ENCODE measurements at regions not wholly inside any gene's neighbourhood (a gene's known extent, or its start where the extent isn't known, plus 50 kb on each side); places are given as distances from the start of the nearest gene placed in this dataset.

DNA sequence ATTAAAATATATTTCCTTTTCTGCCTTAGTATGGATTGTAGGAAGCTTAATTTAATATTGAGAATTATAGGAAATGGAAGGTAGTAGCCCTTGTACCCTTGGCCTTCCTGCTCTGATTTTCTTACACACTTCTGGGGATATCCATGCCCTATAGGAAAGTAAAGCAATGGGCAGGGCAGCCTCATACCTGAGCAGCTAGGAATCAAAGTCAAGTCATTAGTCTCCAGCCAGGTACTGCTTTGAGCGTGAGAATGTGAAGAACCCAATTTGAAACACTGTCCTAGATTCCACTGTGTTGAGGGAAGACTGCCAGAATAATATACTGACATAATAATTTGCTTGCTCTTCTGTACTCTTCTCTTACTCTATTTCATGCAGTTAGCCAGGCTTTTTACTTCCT, 51.0 kb upstream of the L3MBTL3 start:
- no peaks in the 10 kb centered on the region for H3K36me3 Mint-ChIP-seq

DNA sequence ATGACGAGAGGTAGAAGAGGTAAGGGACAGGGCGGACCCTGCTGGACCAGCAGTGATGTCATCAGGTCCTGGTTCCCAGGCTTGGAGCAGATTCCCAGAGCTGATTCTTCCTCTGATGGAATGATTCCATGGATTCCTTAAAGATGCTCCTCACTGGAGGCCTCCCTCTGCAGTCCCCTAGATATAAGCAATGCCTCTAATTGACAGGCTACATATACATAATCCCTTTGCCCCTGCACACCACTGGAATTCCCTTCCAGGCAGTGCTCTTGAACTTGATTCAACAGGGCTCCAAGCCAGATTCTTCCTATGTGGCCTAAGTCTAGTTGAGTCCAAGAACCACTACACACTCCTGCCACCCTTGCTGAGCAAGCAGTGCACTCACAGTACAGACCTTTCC, 52.3 kb upstream of the L3MBTL3 start:
- no peak overlapping the region for H3K27ac ChIP-seq (ENCODE audit: insufficient read depth, low read length, poor library complexity, severe bottlenecking)
- Mint-ChIP-seq H3K9me3 (peaks cover 0 to 11% (median 2%) of the 10 kb centered on the region in 7 donors), H3K27me3 (peaks cover 31% of the 10 kb centered on the region), H3K4me3 (no peak overlapping the region), H3K27ac (no peak overlapping the region), H3K36me3 (no peaks in the 10 kb centered on the region), H3K4me1 (no peaks in the 10 kb centered on the region)
- H3K4me3 ChIP-seq (ENCODE audit: low read depth, low read length), result no peak overlapping the region
- H3K27me3 ChIP-seq (ENCODE audit: control insufficient read depth, insufficient read depth, low read length), result peaks cover 15% of the 10 kb centered on the region
- peaks cover 0 to 2% of the 10 kb centered on the region in 2 experiments for H3K9me3 ChIP-seq (ENCODE audit: control insufficient read depth in 2 of 2, low read length in 2 of 2)
- ATAC-seq (ENCODE audit: low read depth in 2 of 2) (no peak), DNase-seq (no peak)
- no peaks in the 10 kb centered on the region for H3K4me1 ChIP-seq (ENCODE audit: control insufficient read depth, insufficient read depth, low read length, poor library complexity, severe bottlenecking)
- no peaks in the 10 kb centered on the region for H3K36me3 ChIP-seq (ENCODE audit: control insufficient read depth, insufficient read depth, low read length)

More for the DNA sequence above, 51.0 kb upstream of the L3MBTL3 start:
- no peak overlapping the region for H3K4me3 Mint-ChIP-seq
- ATAC-seq (ENCODE audit: low read depth in 2 of 2) (no peak), DNase-seq (no peak)
- Histone ChIP-seq H3K27me3 (ENCODE audit: control insufficient read depth, insufficient read depth, low read length) (peaks cover 15% of the 10 kb centered on the region), H3K9me3 (ENCODE audit: control insufficient read depth in 2 of 2, low read length in 2 of 2) (peaks cover 0 to 2% of the 10 kb centered on the region in 2 experiments), H3K36me3 (ENCODE audit: control insufficient read depth, insufficient read depth, low read length) (no peaks in the 10 kb centered on the region), H3K4me1 (ENCODE audit: control insufficient read depth, insufficient read depth, low read length, poor library complexity, severe bottlenecking) (no peaks in the 10 kb centered on the region), H3K4me3 (ENCODE audit: low read depth, low read length) (no peak overlapping the region), H3K27ac (ENCODE audit: insufficient read depth, low read length, poor library complexity, severe bottlenecking) (no peak overlapping the region)
- H3K27me3 Mint-ChIP-seq, result peaks cover 38% of the 10 kb centered on the region
- H3K27ac Mint-ChIP-seq, result no peak overlapping the region
- H3K4me1 Mint-ChIP-seq, result no peaks in the 10 kb centered on the region
- peaks cover 0 to 12% (median 2%) of the 10 kb centered on the region in 7 donors for H3K9me3 Mint-ChIP-seq

GRCh38 chr6:129965096-129965495, 53.3 kb upstream of the L3MBTL3 start:
- peaks cover 0 to 7% (median 0%) of the 10 kb centered on the region in 7 donors for H3K9me3 Mint-ChIP-seq
- no peaks in the 10 kb centered on the region for H3K36me3 Mint-ChIP-seq
- no peaks in the 10 kb centered on the region for H3K4me1 Mint-ChIP-seq
- H3K27ac ChIP-seq (ENCODE audit: insufficient read depth, low read length, poor library complexity, severe bottlenecking), result no peak overlapping the region
- H3K27me3 Mint-ChIP-seq, result peaks cover 31% of the 10 kb centered on the region
- H3K4me3 ChIP-seq (ENCODE audit: low read depth, low read length), result no peak overlapping the region
- H3K4me3 Mint-ChIP-seq, result no peak overlapping the region
- no peak for ATAC-seq (ENCODE audit: low read depth in 2 of 2)
- H3K27me3 ChIP-seq (ENCODE audit: control insufficient read depth, insufficient read depth, low read length), result peaks cover 8% of the 10 kb centered on the region
- H3K4me1 ChIP-seq (ENCODE audit: control insufficient read depth, insufficient read depth, low read length, poor library complexity, severe bottlenecking), result no peaks in the 10 kb centered on the region
- H3K27ac Mint-ChIP-seq, result no peak overlapping the region
- no peak for DNase-seq
- H3K9me3 ChIP-seq (ENCODE audit: control insufficient read depth in 2 of 2, low read length in 2 of 2), result peaks cover 0 to 2% of the 10 kb centered on the region in 2 experiments
- H3K36me3 ChIP-seq (ENCODE audit: control insufficient read depth, insufficient read depth, low read length), result no peaks in the 10 kb centered on the region

- H3K27me3 ChIP-seq (ENCODE audit: control insufficient read depth, insufficient read depth, low read length), result no peaks in the 10 kb centered on the region
- no peak overlapping the region for H3K4me3 Mint-ChIP-seq
- ATAC-seq (ENCODE audit: low read depth in 2 of 2) (no peak), DNase-seq (no peak)
- H3K9me3 Mint-ChIP-seq, result peaks cover 0 to 7% (median 0%) of the 10 kb centered on the region in 7 donors
- H3K27me3 Mint-ChIP-seq, result peaks cover 17% of the 10 kb centered on the region
- H3K4me1 Mint-ChIP-seq, result no peaks in the 10 kb centered on the region
- H3K27ac Mint-ChIP-seq, result no peak overlapping the region
- H3K27ac ChIP-seq (ENCODE audit: insufficient read depth, low read length, poor library complexity, severe bottlenecking), result no peak overlapping the region
- H3K36me3 Mint-ChIP-seq, result no peaks in the 10 kb centered on the region
- H3K4me3 ChIP-seq (ENCODE audit: low read depth, low read length), result no peak overlapping the region
- H3K36me3 ChIP-seq (ENCODE audit: control insufficient read depth, insufficient read depth, low read length), result no peaks in the 10 kb centered on the region
- peaks cover 0 to 2% of the 10 kb centered on the region in 2 experiments for H3K9me3 ChIP-seq (ENCODE audit: control insufficient read depth in 2 of 2, low read length in 2 of 2)
- no peaks in the 10 kb centered on the region for H3K4me1 ChIP-seq (ENCODE audit: control insufficient read depth, insufficient read depth, low read length, poor library complexity, severe bottlenecking)
Observed at GRCh38 chr6:129959358-129959930, 58.9 kb upstream of the L3MBTL3 start.

DNA sequence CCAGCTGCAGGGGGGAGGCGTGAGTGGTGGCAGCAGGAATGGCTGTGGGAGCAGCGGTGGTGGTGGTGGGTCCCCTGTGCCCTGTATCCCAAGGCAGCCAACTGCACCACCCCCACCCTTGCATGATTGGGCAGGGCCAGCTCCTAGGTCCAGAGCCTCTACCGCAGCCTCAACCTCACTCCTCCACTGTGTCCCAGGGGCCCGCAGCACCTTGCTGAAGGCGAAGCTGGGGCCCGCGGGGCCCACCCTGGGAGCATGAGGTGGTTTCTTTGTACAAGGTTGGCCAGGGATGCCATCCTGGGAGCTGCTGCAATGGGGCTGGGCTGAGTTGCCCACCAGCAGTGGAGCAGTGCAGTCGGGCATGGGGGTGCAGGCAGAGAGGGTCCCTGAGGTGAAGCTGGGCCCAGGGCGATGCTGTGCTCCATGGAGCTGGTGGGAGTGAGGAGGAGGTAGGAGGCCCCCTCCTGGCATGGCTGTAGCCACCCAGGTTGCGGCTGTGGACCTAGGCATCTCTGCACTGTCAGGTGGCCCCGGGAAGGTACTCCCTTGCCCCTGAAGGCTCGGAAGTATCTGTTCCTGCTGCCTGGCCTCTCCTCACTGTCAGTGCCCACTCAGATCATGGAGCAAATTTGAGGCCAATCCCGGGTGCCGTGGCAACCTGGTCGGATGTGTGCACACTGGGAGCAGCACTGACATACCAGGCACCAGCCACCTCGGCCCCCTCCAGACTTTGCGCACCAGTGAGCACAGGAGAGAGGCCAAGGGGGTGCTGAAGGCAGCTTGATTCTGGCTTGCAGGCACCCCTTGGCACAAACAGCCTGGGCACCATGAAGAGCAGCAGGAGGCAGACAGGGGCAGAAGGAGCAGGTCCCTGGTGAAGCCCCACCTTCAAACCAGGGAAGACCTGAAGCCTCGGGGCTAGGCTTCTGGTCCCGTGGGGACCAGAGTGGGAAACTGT, 60.2 kb upstream of the L3MBTL3 start:
- DNase-seq, result no peak
- no peak overlapping the region for H3K27ac Mint-ChIP-seq
- H3K27me3 Mint-ChIP-seq, result peaks cover 5% of the 10 kb centered on the region
- Histone ChIP-seq H3K27ac (ENCODE audit: insufficient read depth, low read length, poor library complexity, severe bottlenecking) (no peak overlapping the region), H3K36me3 (ENCODE audit: control insufficient read depth, insufficient read depth, low read length) (no peaks in the 10 kb centered on the region), H3K4me1 (ENCODE audit: control insufficient read depth, insufficient read depth, low read length, poor library complexity, severe bottlenecking) (no peaks in the 10 kb centered on the region), H3K9me3 (ENCODE audit: control insufficient read depth in 2 of 2, low read length in 2 of 2) (no peaks in the 10 kb centered on the region), H3K27me3 (ENCODE audit: control insufficient read depth, insufficient read depth, low read length) (no peaks in the 10 kb centered on the region), H3K4me3 (ENCODE audit: low read depth, low read length) (no peak overlapping the region)
- H3K4me1 Mint-ChIP-seq, result no peaks in the 10 kb centered on the region
- H3K4me3 Mint-ChIP-seq, result no peak overlapping the region
- no peak for ATAC-seq (ENCODE audit: low read depth in 2 of 2)
- H3K9me3 Mint-ChIP-seq, result peaks cover 0 to under 1% (median 0%) of the 10 kb centered on the region in 7 donors
- no peaks in the 10 kb centered on the region for H3K36me3 Mint-ChIP-seq

- no peaks in the 10 kb centered on the region for H3K9me3 ChIP-seq (ENCODE audit: control insufficient read depth in 2 of 2, low read length in 2 of 2)
- H3K4me3 Mint-ChIP-seq, result no peak overlapping the region
- DNase-seq (no peak), ATAC-seq (ENCODE audit: low read depth in 2 of 2) (no peak)
- no peaks in the 10 kb centered on the region for H3K9me3 Mint-ChIP-seq
- H3K4me3 ChIP-seq (ENCODE audit: low read depth, low read length), result no peak overlapping the region
- H3K36me3 ChIP-seq (ENCODE audit: control insufficient read depth, insufficient read depth, low read length), result no peaks in the 10 kb centered on the region
- no peak overlapping the region for H3K27ac Mint-ChIP-seq
- no peaks in the 10 kb centered on the region for H3K4me1 ChIP-seq (ENCODE audit: control insufficient read depth, insufficient read depth, low read length, poor library complexity, severe bottlenecking)
- no peaks in the 10 kb centered on the region for H3K36me3 Mint-ChIP-seq
- H3K4me1 Mint-ChIP-seq, result no peaks in the 10 kb centered on the region
- H3K27me3 ChIP-seq (ENCODE audit: control insufficient read depth, insufficient read depth, low read length), result no peaks in the 10 kb centered on the region
- H3K27ac ChIP-seq (ENCODE audit: insufficient read depth, low read length, poor library complexity, severe bottlenecking), result no peak overlapping the region
- H3K27me3 Mint-ChIP-seq, result no peaks in the 10 kb centered on the region
Observed at GRCh38 chr6:129955584-129955983, 62.8 kb upstream of the L3MBTL3 start.

GRCh38 chr6:129954749-129955431, 63.5 kb upstream of the L3MBTL3 start:
- Histone ChIP-seq H3K36me3 (ENCODE audit: control insufficient read depth, insufficient read depth, low read length) (no peaks in the 10 kb centered on the region), H3K9me3 (ENCODE audit: control insufficient read depth in 2 of 2, low read length in 2 of 2) (no peaks in the 10 kb centered on the region), H3K4me1 (ENCODE audit: control insufficient read depth, insufficient read depth, low read length, poor library complexity, severe bottlenecking) (no peaks in the 10 kb centered on the region), H3K27ac (ENCODE audit: insufficient read depth, low read length, poor library complexity, severe bottlenecking) (no peak overlapping the region), H3K27me3 (ENCODE audit: control insufficient read depth, insufficient read depth, low read length) (no peaks in the 10 kb centered on the region), H3K4me3 (ENCODE audit: low read depth, low read length) (no peak overlapping the region)
- no peak for DNase-seq
- Mint-ChIP-seq H3K9me3 (no peaks in the 10 kb centered on the region), H3K4me3 (no peak overlapping the region), H3K27ac (peak overlapping the region in 1 of 3 donors; percentile 4), H3K36me3 (no peaks in the 10 kb centered on the region), H3K27me3 (no peaks in the 10 kb centered on the region), H3K4me1 (no peaks in the 10 kb centered on the region)
- ATAC-seq (ENCODE audit: low read depth in 2 of 2), result no peak
